Suprapubic skin (tissue), 4 donors: ENCODE measurements at regions not wholly inside any gene's neighbourhood (a gene's known extent, or its start where the extent isn't known, plus 50 kb on each side); places are given as distances from the start of the nearest gene placed in this dataset.
"Not testable (repeated sequence)": the region's sequence is repeated elsewhere in the genome, so short reads cannot be mapped to it uniquely, and the experiment has no call there.

ENCODE experiments used
- CTCF ChIP-seq, 2 donors: fragments of 200-600 bp in 1 of 2; fragments of 450-650 bp in 1 of 2; sonication (generic) in 1 of 2; IDR thresholded peaks; one replicate each; pipeline ENCODE4 v1.5.1; 2016 to 2019; ENCODE audit warnings: antibody characterized with exemption in 2 of 2, mild to moderate bottlenecking in 1 of 2, moderate library complexity in 1 of 2
- POLR2A ChIP-seq, 2 donors: fragments of 450-650 bp; IDR thresholded peaks; one replicate each; pipeline ENCODE4 v1.6.1; 2017; ENCODE audit warnings: antibody characterized with exemption in 2 of 2, mild to moderate bottlenecking in 2 of 2, moderate library complexity in 2 of 2
- POLR2AphosphoS5 ChIP-seq, 3 donors: sonication (generic); formaldehyde crosslinking; IDR thresholded peaks; one replicate each; pipeline ENCODE4 v1.6.1; 2017; ENCODE audit warnings: antibody characterized with exemption in 3 of 3

GRCh38 chr6:90885137-90885536, 298.3 kb upstream of the MAP3K7 start:
- not testable (repeated sequence) for TF ChIP-seq POLR2A, POLR2AphosphoS5, CTCF (IDR thresholded peaks at IDR 0.05)
